HEK293 (cell line): ENCODE measurements at regions not wholly inside any gene's neighbourhood (a gene's known extent, or its start where the extent isn't known, plus 50 kb on each side); places are given as distances from the start of the nearest gene placed in this dataset.

ENCODE experiments used
- CTCF ChIA-PET: fragments of 350-600 bp; formaldehyde crosslinking; extraction: SDS; loops from one replicate; lab custom pipeline; 2021; ENCODE audit warnings: antibody characterized with exemption; lab: Yijun Ruan, JAX
- POLR2A ChIA-PET: fragments of 300-600 bp; formaldehyde crosslinking; extraction: SDS; loops from one replicate; lab custom pipeline; 2020; ENCODE audit warnings: antibody characterized with exemption, inconsistent platforms; lab: Yijun Ruan, JAX
- H3K27ac ChIP-seq: fragments of 200-500 bp; sonication (Bioruptor generic); 2 replicates; pipeline ENCODE4 v1.5.1; 2014; ENCODE audit warnings: low read depth, low read length, control low read depth, inconsistent platforms; ENCODE audit errors: extremely low read depth
- H3K36me3 ChIP-seq, 2 experiments: fragments of 200-500 bp in 1 of 2; sonication (Bioruptor generic) in 1 of 2; 1 replicate in 1 of 2; 2 replicates in 1 of 2; pipeline ENCODE4 v1.5.1; 2014 to 2017; ENCODE audit warnings: inconsistent platforms in 2 of 2, low read length in 2 of 2; ENCODE audit not compliant: control insufficient read depth in 2 of 2, insufficient read depth in 1 of 2
- H3K4me1 ChIP-seq: fragments of 200-500 bp; sonication (Bioruptor generic); 2 replicates; pipeline ENCODE4 v1.5.1; 2014; ENCODE audit warnings: mild to moderate bottlenecking, low read length, inconsistent platforms; ENCODE audit not compliant: control insufficient read depth, insufficient read depth
- H3K4me3 ChIP-seq: 2 replicates; pipeline ENCODE4 v1.5.1; 2011; ENCODE audit warnings: low read depth, mild to moderate bottlenecking, control low read depth, low read length, moderate library complexity
- H3K9me3 ChIP-seq: fragments of 200-500 bp; sonication (Bioruptor generic); 2 replicates; pipeline ENCODE4 v1.5.1; 2014; ENCODE audit warnings: low read depth, low read length, inconsistent platforms; ENCODE audit not compliant: control insufficient read depth, insufficient read depth
- ATF2 ChIP-seq: fragments of 450-650 bp; formaldehyde crosslinking; IDR thresholded peaks from 2 replicates; pipeline ENCODE4 v1.5.1; 2016; ENCODE audit warnings: missing biosample characterization, missing genetic modification characterization, low read depth
- KLF1 ChIP-seq: fragments of 450-650 bp; formaldehyde crosslinking; IDR thresholded peaks from 2 replicates; pipeline ENCODE4 v1.5.1; 2016; ENCODE audit warnings: missing biosample characterization, missing genetic modification characterization
- PRDM4 ChIP-seq: fragments of 450-650 bp; formaldehyde crosslinking; IDR thresholded peaks from 2 replicates; pipeline ENCODE4 v1.5.1; 2017; ENCODE audit warnings: missing biosample characterization, missing genetic modification characterization
- PRDM6 ChIP-seq: fragments of 450-650 bp; formaldehyde crosslinking; IDR thresholded peaks from 2 replicates; pipeline ENCODE4 v1.5.1; 2017; ENCODE audit warnings: missing biosample characterization, missing genetic modification characterization
- SCRT1 ChIP-seq: fragments of 450-650 bp; formaldehyde crosslinking; IDR thresholded peaks from 2 replicates; pipeline ENCODE4 v1.5.1; 2016; ENCODE audit warnings: missing biosample characterization, missing genetic modification characterization, borderline replicate concordance
- SP3 ChIP-seq: fragments of 450-650 bp; formaldehyde crosslinking; IDR thresholded peaks from 2 replicates; pipeline ENCODE4 v1.5.1; 2016; ENCODE audit warnings: missing biosample characterization, missing genetic modification characterization
- ZNF112 ChIP-seq: fragments of 450-650 bp; formaldehyde crosslinking; IDR thresholded peaks from 2 replicates; pipeline ENCODE4 v1.5.0; 2017; ENCODE audit warnings: missing biosample characterization, missing genetic modification characterization
- ZNF174 ChIP-seq: fragments of 450-650 bp; formaldehyde crosslinking; IDR thresholded peaks from 2 replicates; pipeline ENCODE4 v1.5.0; 2017; ENCODE audit warnings: missing biosample characterization, mild to moderate bottlenecking, missing genetic modification characterization
- ZNF2 ChIP-seq: fragments of 450-650 bp; formaldehyde crosslinking; IDR thresholded peaks from 2 replicates; pipeline ENCODE4 v1.5.1; 2016; ENCODE audit warnings: missing biosample characterization, missing genetic modification characterization
- ZNF211 ChIP-seq: fragments of 450-650 bp; formaldehyde crosslinking; IDR thresholded peaks from 2 replicates; pipeline ENCODE4 v1.5.1; 2016; ENCODE audit warnings: low read depth, missing biosample characterization, missing genetic modification characterization
- ZNF266 ChIP-seq: fragments of 450-650 bp; formaldehyde crosslinking; IDR thresholded peaks from 2 replicates; pipeline ENCODE4 v1.5.1; 2016; ENCODE audit warnings: missing biosample characterization, missing genetic modification characterization, low read depth
- ZNF311 ChIP-seq: fragments of 450-650 bp; formaldehyde crosslinking; IDR thresholded peaks from 2 replicates; pipeline ENCODE4 v1.5.1; 2017; ENCODE audit warnings: missing biosample characterization, missing genetic modification characterization, borderline replicate concordance
- ZNF544 ChIP-seq: fragments of 450-650 bp; formaldehyde crosslinking; IDR thresholded peaks from 2 replicates; pipeline ENCODE4 v1.5.0; 2017; ENCODE audit warnings: missing biosample characterization, missing genetic modification characterization
- ZNF792 ChIP-seq: fragments of 450-650 bp; formaldehyde crosslinking; IDR thresholded peaks from 2 replicates; pipeline ENCODE4 v1.5.1; 2016; ENCODE audit warnings: missing biosample characterization, missing genetic modification characterization

- TF ChIP-seq ZNF311 = no peak
- no peak for TF ChIP-seq KLF1 (tag by site-specific recombination)
These were observed 130.7 kb upstream of the KLF7 start (continued) for GRCh38 chr2:207296265-207296948.

- Histone ChIP-seq H3K4me3 (no peak overlapping the region), H3K4me1 (no peaks in the 10 kb centered on the region), H3K27ac (no peak overlapping the region), H3K9me3 (no peaks in the 10 kb centered on the region), H3K36me3 (no peaks in the 10 kb centered on the region)
- POLR2A ChIA-PET = no interaction called here
- TF ChIP-seq ZNF792 = no peak
- no peak for TF ChIP-seq SCRT1 (tag by site-specific recombination)
- TF ChIP-seq PRDM6 = no peak
- CTCF ChIA-PET = no interaction called here
These were observed 135.1 kb upstream of the KLF7 start for GRCh38 chr2:207300817-207301216.

GRCh38 chr2:207304761-207305160, 139.0 kb upstream of the KLF7 start:
- H3K27ac ChIP-seq = no peak overlapping the region
- POLR2A ChIA-PET = interaction anchor here (0.7 kb wide), 1 partner anchor 19 kb away, joined by 3 read pairs; no protein-coding TSS in a partner anchor
- CTCF ChIA-PET = no interaction called here

More at GRCh38 chr2:207304761-207305160, 139.0 kb upstream of the KLF7 start:
- Histone ChIP-seq H3K36me3 (no peaks in the 10 kb centered on the region), H3K4me1 (no peaks in the 10 kb centered on the region), H3K4me3 (no peak overlapping the region), H3K9me3 (no peaks in the 10 kb centered on the region)
- TF ChIP-seq ZNF266 (no peak), ZNF174 (no peak), ZNF2 (tag by site-specific recombination) (no peak), ZNF544 (tag by site-specific recombination) (no peak), ZNF211 (tag by site-specific recombination) (no peak), ZNF112 (tag by site-specific recombination) (no peak), SP3 (tag by site-specific recombination) (no peak), PRDM4 (tag by site-specific recombination) (no peak), ATF2 (no peak)
